Pancreas (tissue), 10 donors: ENCODE measurements at regions not wholly inside any gene's neighbourhood (a gene's known extent, or its start where the extent isn't known, plus 50 kb on each side); places are given as distances from the start of the nearest gene placed in this dataset.

Source experiments
- ATAC-seq, 4 donors: fragments of 200-7000 bp; cut with Tn5 transposase; one replicate each; pipeline versions ENCODE4 v1.8.0 to v1.9.1; 2020; ENCODE audit warnings: mild to moderate bottlenecking in 4 of 4, moderate library complexity in 4 of 4
- DNase-seq, 6 donors: peaks; one replicate each; pipeline ENCODE4 v3.0.0-alpha.2; 2020
- FAIRE-seq: peaks from 2 replicates; lab custom pipeline; 2012; peaks lifted over from hg19 to GRCh38; lab: Jason Lieb, UNC
- H3K27ac ChIP-seq, 4 donors: fragments of 200-600 bp; sonication (generic); 1 replicate in 3 of 4; 2 replicates in 1 of 4; pipeline versions ENCODE4 v1.5.0 to v1.8.0; 2020
- H3K27me3 ChIP-seq, 4 donors: fragments of 200-600 bp; one replicate each; pipeline ENCODE4 v1.8.0; 2021
- H3K36me3 ChIP-seq, 3 donors: fragments of 200-600 bp; sonication (generic) in 1 of 3; one replicate each; pipeline versions ENCODE4 v1.5.0 to v1.8.0; 2020 to 2021
- H3K4me1 ChIP-seq, 3 donors: fragments of 200-600 bp; one replicate each; pipeline ENCODE4 v1.8.0; 2021
- H3K4me3 ChIP-seq, 4 donors: fragments of 200-600 bp; sonication (generic) in 2 of 4; one replicate each; pipeline versions ENCODE4 v1.5.0 to v1.8.0; 2020 to 2021
- H3K9me3 ChIP-seq, 4 donors: fragments of 200-600 bp; one replicate each; pipeline ENCODE4 v1.8.0; 2021
- WGBS, 2 donors: extraction: QIAGEN DNeasy Blood & Tissue Kit; methylation state at CpG; one replicate each; pipeline ENCODE4 v1.1.7; 2013; 5-methylcytosine and 5-hydroxymethylcytosine counted together
- intact Hi-C, 3 donors: fragments of 100-400 bp; cut with DNase I; formaldehyde crosslinking; loops; one replicate each; pipeline versions ENCODE4 v1.11.1 to v1.14.2; 2022
- TF ChIP-seq, protein P1 (sequence below), 4 donors: fragments of 200-600 bp; sonication (generic) in 3 of 4; IDR thresholded peaks; one replicate each; pipeline versions ENCODE4 v1.5.0 to v1.8.0; 2021; ENCODE audit warnings: antibody characterized with exemption in 4 of 4
- donor health status: healthy with polysubstance abuse.
- donor health status: DM: no; HTN: no; CAD: no; lungs with moderate emphysema.
- donor health status: DM: no; HTN: no; CAD: no.
- donor health status: control.
- donor health status: control.
- donor health status: Bipolar disorder and iron deficiency.
- donor health status: DM: yes; HTN: yes; CAD: no.
- donor health status: DM: no; HTN: no; CAD: no.
- donor health status: DM: no; HTN: no; CAD: no.
- donor health status: DM: yes; HTN: yes; CAD: no.

- H3K9me3 ChIP-seq, result no peaks in the 10 kb centered on the region
- no peaks in the 10 kb centered on the region for H3K4me1 ChIP-seq
- H3K36me3 ChIP-seq, result no peaks in the 10 kb centered on the region
- H3K4me3 ChIP-seq, result no peak overlapping the region
- no peak overlapping the region for H3K27ac ChIP-seq
- no peak for DNase-seq
- FAIRE-seq, result no peak
- intact Hi-C loops, result no loop called here
- TF ChIP-seq, protein P1, sequence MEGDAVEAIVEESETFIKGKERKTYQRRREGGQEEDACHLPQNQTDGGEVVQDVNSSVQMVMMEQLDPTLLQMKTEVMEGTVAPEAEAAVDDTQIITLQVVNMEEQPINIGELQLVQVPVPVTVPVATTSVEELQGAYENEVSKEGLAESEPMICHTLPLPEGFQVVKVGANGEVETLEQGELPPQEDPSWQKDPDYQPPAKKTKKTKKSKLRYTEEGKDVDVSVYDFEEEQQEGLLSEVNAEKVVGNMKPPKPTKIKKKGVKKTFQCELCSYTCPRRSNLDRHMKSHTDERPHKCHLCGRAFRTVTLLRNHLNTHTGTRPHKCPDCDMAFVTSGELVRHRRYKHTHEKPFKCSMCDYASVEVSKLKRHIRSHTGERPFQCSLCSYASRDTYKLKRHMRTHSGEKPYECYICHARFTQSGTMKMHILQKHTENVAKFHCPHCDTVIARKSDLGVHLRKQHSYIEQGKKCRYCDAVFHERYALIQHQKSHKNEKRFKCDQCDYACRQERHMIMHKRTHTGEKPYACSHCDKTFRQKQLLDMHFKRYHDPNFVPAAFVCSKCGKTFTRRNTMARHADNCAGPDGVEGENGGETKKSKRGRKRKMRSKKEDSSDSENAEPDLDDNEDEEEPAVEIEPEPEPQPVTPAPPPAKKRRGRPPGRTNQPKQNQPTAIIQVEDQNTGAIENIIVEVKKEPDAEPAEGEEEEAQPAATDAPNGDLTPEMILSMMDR (IDR thresholded peaks at IDR 0.05), result no peak
- 63 to 72% methylated on average over 2 of the region's 2 CpGs for WGBS, 2 donors
- ATAC-seq, result no peak
- H3K27me3 ChIP-seq, result no peaks in the 10 kb centered on the region
These were observed 72.6 kb downstream of the C3orf38 start for GRCh38 chr3:88222343-88222742.

- 77 to 82% methylated on average over 8 of the region's 8 CpGs for WGBS, 2 donors
- intact Hi-C loops, result no loop called here
These were observed 75.7 kb downstream of the C3orf38 start for GRCh38 chr3:88225326-88226008.

DNA sequence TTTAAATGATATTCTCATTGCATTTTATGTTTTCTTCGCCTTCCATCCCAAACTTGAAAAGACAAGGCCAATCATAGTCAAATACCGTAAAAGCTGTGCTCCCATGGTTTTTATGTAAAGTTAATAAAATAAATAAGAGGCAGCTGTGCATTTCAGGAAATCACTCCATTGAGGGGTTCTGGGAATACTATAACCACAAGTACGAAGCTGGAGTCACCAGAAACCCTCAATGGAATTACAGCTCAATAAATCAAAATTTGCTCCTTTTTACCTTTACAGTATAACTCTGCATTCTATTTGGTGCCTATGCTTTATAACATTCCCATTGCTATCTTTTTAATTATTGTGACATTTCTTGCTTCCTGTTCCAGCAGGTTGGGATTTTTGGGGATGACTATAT is 77.2 kb downstream of the C3orf38 start:
- no peak overlapping the region for H3K27ac ChIP-seq
- DNase-seq (no peak), FAIRE-seq (no peak), ATAC-seq (no peak)
- 77 to 85% methylated on average over 3 of the region's 3 CpGs for WGBS, 2 donors
- H3K36me3 ChIP-seq, result no peaks in the 10 kb centered on the region
- intact Hi-C loops, result no loop called here
- H3K4me1 ChIP-seq, result no peaks in the 10 kb centered on the region
- TF ChIP-seq, protein P1 (IDR thresholded peaks at IDR 0.05), result no peak
- no peaks in the 10 kb centered on the region for H3K9me3 ChIP-seq
- no peaks in the 10 kb centered on the region for H3K27me3 ChIP-seq
- H3K4me3 ChIP-seq, result no peak overlapping the region

More at GRCh38 chr3:88225326-88226008, 75.7 kb downstream of the C3orf38 start:
- DNase-seq (no peak), FAIRE-seq (no peak), ATAC-seq (no peak)
- H3K27me3 ChIP-seq, result no peaks in the 10 kb centered on the region
- no peak overlapping the region for H3K4me3 ChIP-seq
- no peaks in the 10 kb centered on the region for H3K9me3 ChIP-seq
- TF ChIP-seq, protein P1 (IDR thresholded peaks at IDR 0.05), result no peak
- no peaks in the 10 kb centered on the region for H3K36me3 ChIP-seq
- no peak overlapping the region for H3K27ac ChIP-seq
- H3K4me1 ChIP-seq, result no peaks in the 10 kb centered on the region

DNA sequence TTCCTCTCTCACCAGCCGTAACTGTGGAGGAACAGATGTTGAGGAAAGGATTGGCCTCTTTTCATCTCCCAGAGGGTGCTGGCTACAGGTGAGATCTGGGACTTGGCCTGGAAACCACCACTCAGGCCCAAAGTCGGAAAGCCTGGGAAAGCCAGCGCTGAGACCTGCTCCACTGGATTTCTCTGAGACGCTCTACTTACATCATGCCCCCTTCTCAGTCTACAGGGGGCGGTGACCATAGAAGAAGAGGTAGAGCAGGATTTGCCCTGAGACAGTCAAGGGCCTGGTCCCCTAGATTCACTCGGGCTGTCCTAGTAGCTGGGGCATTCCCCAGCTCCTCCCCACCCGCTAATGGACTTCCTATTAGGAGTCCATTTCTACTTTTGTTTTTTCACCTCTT is 80.9 kb downstream of the C3orf38 start:
- ATAC-seq, result no peak
- no peaks in the 10 kb centered on the region for H3K4me1 ChIP-seq
- intact Hi-C loops, result no loop called here
- no peaks in the 10 kb centered on the region for H3K27me3 ChIP-seq
- no peak overlapping the region for H3K27ac ChIP-seq
- no peak overlapping the region for H3K4me3 ChIP-seq
- no peak for FAIRE-seq
- TF ChIP-seq, protein P1 (IDR thresholded peaks at IDR 0.05), result no peak
- no peaks in the 10 kb centered on the region for H3K9me3 ChIP-seq
- no peak for DNase-seq
- H3K36me3 ChIP-seq, result no peaks in the 10 kb centered on the region
- 85 to 92% methylated on average over 7 of the region's 7 CpGs for WGBS, 2 donors

GRCh38 chr3:88231207-88231606 is 81.4 kb downstream of the C3orf38 start:
- no peak for ATAC-seq
- Histone ChIP-seq H3K4me1 (no peaks in the 10 kb centered on the region), H3K4me3 (no peak overlapping the region), H3K27me3 (no peaks in the 10 kb centered on the region), H3K27ac (no peak overlapping the region), H3K9me3 (no peaks in the 10 kb centered on the region), H3K36me3 (no peaks in the 10 kb centered on the region)
- FAIRE-seq, result no peak
- 74 to 81% methylated on average over 4 of the region's 4 CpGs for WGBS, 2 donors
- intact Hi-C loops, result no loop called here
- TF ChIP-seq, protein P1 (IDR thresholded peaks at IDR 0.05), result no peak
- DNase-seq, result no peak
